Right forelimb (tissue), 1 donor: ENCODE measurements at regions not wholly inside any gene's neighbourhood (a gene's known extent, or its start where the extent isn't known, plus 50 kb on each side); places are given as distances from the start of the nearest gene placed in this dataset.
"Not testable (repeated sequence)": the region's sequence is repeated elsewhere in the genome, so short reads cannot be mapped to it uniquely, and the experiment has no call there.

ENCODE experiments used
- DNase-seq: peaks from one replicate; pipeline ENCODE4 v3.0.0-alpha.2; 2018

DNA sequence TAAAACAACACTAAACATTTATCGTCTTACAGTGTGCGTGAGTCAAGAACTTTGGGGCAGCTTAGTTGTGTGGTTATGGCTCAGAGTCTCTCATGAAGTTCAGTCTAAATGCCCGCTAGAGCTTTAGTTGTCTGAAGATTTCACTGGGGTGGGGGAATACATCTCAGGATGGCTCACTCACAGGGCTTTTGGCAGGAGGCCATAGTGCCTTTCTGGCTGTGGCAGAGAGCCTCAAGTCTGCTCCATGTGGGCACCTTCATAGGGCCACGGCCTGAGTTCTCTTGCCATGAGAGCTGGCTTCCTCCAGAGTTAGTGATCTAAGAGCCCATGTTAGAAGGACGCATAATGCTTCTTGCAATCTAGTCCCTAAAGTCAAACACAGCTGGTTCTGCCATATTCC, 258.8 kb upstream of the NUDT12 start:
- DNase-seq = no peak

DNA sequence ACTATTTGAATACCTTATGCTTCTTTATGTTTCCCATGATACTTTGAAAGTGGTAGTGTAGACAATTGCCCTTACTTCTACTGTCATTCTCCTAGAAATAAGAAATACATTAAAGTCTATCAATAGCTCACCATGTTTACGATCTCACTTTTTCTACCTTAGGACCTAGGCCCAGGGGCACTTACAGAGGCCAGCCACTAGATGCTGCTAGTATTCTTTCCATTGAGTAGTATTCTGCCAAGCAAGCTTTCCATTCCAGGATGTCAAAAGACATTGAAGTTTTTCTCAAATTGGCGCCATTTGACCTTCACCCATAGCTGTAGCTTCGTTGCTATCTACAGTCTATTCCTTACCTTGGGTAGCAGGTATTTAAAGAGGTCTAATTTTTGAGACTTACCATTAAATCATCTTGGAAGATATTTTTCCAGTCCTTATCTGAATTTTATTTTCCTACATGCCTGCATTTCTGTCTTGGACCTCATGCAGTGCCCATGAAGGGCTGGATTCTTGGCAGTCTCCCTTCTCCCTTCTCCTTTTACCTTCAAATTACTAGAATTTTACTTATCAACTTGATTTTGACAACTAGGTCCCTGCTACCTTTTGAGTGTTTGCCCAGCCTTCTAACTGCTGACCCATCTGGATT, 246.0 kb upstream of the NUDT12 start:
- DNase-seq = peak; percentile 45

DNA sequence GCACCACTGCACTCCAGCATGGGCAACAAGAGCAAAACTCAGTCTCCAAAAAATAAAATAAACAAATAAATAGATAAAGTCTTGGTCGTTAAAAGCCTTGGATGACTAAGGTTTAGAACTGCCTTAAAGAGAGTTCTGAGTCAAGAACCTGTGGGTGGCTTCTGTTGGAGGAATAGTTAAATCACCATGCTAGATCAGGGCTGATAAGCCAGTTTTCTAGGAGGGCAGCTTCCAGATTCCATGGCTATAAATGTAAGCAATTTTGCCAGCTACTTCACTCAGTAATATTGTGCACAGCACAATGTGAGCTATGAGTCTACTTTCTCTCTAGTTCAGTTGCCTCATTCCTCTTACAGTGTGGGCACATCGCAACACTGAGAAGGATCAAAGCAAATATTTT, 242.1 kb upstream of the NUDT12 start:
- DNase-seq = no peak

DNA sequence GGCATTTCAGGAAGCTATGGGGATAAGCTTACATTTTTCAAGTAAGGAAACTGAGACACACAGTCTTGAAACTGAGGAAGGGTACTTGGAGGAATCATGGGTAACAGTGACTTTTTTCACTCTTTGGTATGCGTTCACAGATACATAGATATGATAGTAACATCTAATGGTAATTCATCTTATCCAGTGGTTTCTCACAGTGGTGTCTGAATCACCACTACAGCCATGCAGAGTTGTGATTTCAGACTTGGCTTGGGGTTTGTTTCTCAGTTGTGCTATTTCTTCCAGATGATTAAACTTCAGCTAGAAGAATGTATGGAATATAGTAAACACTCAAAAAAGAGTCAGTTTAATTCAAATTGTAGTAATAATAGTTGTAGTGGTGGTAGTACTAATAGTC, 239.1 kb upstream of the NUDT12 start:
- no peak for DNase-seq

DNA sequence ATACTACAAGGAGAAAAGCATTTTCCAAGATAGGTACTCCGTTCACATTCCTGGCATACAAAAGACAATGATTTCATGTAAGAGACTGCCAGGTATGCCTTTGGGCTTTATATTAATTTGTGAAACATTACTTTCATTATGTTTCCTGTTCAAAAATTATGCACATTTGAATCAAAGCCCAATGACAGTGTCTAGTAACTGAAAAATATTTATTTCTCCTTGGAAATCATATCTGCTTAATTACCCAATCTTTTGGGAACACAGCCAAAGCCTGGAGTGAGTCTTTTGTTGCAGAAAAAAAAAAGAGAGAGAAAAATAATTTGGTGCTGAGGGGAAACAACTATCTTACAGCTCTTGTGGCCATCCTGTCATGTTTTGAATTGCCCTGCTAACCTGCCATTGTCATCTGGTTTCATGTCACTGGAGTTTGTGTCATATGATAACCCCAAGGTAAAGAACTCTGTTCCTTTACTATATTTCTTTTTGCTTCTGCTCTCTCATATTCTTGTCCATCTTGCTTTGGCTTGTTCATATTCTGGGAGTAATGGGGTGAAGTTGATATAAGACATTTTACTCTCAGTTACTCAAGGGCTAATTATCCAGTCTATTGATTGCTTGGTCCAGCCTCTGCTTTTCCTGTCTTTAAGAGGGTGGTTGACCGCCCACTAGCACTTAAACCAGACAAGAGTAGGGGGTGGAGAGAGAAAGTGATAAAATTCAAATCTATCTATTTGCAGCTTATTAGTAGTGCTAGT, 238.3 kb upstream of the NUDT12 start:
- DNase-seq = no peak

DNA sequence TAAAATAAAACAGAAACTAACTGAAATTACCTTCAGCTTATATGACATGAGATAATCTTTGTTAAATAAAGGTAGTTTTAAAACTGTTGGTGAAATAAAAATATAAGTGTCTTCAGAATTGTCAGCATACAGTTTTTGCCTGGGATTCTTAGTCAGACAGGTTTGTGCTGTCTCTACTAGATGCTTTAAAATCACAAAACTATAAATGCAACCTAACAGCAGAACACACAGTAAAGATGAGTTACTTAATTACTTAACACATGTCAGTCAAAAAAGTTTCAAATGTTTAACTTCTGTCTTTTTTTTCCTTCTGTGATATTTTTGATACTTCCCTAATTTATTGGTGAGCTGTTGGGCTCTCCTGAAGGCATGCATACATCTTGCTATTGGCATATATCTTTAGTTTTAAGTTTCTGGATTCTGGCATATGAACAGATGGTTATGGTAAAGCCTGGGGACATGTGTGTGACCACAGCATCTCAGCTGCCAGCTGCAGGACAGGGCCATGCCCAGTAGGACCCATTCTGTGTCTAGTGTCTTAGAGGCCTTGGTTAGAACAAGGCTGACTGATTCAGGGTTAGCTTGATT, 231.1 kb upstream of the NUDT12 start:
- no peak for DNase-seq

DNA sequence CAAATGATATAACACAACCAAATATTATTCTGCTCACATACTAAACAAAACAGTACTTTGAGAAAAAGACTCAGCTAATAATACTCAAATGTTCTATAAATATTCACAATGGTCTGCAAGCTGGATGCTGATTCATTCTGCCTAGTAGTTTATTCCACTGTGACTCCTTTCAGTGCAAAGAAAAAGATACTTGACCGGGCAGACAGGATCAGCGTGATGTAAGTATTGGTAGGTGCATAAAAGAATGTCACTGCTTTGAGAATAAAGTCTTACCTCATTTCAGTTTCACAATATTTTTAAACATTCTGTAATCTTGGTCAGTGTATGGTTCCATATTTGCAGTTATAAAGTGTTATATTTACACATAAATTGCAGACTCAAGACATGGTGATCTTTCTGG, 223.0 kb upstream of the NUDT12 start:
- no peak for DNase-seq

DNA sequence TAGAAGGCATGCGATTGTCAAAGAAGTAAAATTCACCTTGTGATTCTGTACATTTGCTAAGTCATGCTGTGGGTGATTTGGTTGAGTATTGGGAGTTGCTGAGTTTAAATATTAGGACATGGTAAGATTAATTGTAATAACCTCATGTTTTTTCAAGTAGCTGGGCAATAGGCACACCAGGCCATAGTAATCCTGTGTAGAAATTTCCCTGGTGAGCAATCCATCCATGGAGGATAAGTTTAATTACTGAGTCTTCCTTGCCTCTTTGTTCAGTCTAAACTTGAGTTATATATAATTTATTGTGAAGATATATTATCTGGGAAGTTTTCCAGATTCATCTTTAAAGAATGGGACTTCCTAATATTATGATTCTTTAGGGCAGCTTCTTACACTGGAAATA, 221.1 kb upstream of the NUDT12 start:
- DNase-seq = no peak

DNA sequence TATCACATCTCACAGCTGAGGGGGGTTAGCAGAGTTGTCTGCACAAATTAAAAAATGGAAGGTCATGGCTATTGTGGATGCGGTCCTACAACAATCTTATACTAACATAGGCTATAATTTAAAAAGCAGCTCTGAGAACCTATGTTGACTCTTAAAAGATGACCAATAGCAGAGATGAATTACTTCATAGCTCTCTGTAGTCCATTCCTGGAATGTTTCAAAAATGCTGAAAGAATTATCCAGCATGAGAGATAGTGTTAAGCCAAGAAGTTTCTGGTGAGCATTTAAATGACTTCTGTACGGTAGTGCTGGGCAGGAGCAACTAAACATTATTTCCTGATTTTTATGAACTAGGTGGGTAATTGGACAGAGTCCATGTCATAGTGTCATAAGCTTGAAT, 218.2 kb upstream of the NUDT12 start:
- DNase-seq = no peak

DNA sequence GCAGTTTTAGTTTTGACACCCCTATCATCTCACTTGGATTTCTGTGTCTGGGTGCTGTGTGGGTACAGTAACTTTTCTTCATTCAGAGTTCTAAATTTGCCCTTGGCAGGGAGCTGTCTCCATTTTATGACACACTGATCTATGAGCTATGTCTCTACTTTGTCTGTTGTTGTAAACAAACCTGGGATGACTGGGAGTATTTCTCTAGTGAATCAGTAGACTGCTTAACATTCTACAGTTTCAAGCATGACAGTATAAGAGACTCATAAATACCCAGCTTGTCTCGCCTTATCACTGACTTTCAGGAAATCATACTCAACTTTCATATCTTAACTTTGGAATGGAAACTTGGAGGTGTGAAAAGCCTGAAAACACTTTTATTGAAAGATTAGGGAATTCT, 212.1 kb upstream of the NUDT12 start:
- no peak for DNase-seq

DNA sequence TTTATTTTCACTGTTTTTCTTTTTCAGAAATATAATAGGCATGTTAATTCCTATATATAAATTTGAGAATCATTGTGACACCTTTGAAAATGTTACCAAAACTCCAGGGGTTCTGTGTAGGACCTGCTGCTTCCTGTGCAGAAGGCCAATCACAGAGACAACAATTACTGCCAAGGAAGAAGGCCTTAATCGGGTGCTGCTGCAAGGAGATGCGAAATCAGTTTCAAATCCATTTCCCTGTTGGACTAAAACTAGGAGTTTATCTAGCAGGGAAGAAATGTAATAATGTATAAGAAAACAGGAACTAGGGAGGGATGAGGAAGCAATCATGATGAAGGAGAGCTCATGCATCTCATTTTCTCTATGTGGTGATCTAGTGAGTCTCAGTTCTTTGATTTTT, 209.7 kb upstream of the NUDT12 start:
- no peak for DNase-seq

DNA sequence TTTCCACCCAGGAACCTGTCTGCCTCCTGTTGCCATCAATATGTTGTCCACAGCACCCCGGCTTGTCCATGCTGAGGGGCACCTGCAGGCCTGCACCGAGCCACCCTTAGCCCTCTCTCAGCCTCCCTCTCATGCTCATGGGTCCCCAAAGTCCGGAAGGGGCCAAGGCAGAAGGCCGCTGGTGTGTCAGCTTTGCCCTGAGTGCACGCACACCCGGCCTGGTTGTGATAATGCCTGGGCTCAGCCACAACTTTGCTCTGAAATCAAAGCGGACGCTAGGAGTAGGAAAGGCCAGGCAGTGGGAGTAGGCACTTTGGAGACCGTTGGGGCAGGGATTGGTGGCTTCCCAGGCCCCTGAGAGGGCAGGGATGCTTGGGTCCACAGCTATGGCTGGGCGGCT, 201.8 kb upstream of the NUDT12 start:
- no peak for DNase-seq

DNA sequence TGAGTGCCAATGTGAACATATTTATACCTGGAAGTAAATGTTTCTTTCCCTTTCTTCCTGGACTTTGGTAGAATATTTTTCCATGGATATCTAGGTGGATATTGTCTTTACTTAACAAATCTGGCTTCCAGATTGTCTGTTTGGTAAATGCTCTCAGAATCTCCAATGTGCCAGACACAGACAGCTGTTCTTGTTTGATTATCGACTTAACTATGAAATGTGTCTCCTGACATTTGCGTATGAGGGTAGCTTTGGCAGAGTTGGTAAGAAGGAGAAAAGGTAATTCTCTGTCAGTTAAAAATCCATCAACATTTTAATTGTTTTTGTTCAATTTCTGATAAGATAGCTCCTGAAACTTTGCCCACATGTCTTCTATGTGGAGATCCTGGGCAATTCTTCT, 196.4 kb upstream of the NUDT12 start:
- no peak for DNase-seq

DNA sequence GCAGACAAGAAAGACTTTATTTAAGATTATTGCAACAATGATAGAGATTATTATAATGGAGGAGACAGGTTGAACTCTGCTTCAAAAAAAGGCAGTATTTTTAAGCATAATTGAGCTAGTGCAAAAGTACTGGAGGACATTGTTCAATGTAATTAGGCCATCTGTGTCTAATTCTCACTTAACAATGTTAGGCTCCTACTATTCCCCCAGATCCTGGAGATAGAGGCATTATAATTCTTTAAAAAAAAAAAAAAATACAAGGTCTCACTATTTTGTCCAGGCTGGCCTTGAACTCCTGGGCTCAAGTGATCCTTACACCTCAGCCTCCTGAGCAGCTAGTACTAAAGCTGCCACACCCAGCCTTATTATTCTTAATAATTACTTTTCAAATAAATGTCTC, 193.4 kb upstream of the NUDT12 start:
- DNase-seq = no peak

DNA sequence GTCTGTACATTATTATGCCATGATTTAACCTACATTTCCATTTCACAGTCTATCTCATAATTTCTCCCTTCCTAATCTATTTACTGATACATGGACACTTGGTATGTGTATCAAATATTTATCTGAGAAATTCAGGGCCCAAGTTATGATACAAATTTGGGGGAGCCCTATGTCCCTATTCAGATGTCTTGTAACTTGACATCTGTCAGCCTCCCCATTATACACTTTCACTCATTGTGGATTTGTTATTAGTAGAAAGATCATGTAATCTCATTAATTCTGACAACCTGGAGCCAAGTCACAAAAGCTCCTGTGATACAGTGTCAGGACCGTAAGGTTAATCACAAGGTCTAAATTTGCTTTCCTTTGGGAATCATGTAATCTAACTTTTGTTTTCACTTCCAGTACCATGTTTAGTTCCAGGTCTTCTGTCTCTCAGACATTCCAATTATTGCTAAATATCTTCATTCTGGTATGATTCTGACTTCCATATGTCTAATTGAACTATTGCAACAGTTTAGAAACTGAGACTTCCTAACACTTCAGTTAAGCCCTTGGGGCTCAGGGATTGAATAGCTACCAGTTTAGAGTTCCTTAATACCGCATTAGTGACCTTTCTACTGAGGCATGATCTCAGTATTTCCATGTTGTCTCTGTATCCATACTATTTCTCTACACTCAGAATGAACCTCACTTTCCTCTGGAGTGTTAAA, 182.9 kb upstream of the NUDT12 start:
- no peak for DNase-seq

DNA sequence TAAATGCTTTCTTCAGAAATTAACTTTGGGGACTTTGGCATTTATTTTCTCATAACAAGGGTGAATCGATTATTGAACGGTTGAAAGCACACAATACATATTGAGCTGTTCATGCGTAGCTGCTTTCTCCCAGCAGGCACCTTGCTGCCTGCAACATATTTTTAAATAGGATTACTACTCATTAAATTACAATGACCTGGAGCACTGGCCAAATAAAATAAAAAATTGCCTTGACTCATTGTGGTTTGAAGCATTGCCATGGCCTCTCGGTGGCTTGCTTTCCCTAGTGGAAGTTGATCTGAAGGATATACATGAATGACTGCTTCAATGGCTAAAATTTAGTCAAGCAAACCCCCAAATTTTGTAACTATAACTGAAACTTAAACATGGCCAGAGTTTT, 181.6 kb upstream of the NUDT12 start:
- no peak for DNase-seq

DNA sequence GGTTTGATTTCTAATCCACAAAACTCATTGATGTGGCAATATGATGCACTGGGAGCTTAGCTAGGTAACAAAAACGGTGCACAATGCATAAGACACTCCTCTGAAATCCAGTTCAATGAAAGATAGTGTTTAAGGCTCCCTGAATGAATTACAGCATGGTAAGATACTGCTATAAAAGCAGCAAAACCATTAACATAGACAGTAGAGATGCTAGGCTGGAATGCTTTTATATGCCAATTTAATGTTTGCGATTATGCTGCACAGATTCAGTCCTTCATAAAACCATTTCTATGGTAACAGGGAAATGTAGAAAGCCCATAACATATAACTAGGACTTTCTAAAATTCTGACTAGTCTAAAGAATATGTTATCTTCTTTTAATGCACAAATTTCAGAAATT, 180.8 kb upstream of the NUDT12 start:
- DNase-seq = no peak

DNA sequence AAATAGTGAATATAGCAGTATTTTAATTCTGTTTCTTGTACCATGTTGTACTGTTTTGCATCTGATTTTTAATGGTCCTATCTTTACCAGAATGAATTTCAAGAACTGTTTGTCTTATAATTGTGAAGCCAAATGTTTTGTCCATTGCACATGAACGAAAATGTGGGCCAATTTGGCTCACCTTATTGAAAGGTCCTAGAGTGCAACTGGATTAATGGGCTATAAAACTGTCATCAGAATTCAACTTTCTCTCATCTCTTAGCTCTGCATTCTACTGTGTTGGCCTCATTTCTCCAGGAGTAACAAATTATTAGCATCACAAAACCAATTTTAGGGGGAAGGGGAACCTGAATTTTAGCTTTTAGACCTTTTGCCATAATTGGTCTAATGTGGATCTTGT, 179.4 kb upstream of the NUDT12 start:
- no peak for DNase-seq

DNA sequence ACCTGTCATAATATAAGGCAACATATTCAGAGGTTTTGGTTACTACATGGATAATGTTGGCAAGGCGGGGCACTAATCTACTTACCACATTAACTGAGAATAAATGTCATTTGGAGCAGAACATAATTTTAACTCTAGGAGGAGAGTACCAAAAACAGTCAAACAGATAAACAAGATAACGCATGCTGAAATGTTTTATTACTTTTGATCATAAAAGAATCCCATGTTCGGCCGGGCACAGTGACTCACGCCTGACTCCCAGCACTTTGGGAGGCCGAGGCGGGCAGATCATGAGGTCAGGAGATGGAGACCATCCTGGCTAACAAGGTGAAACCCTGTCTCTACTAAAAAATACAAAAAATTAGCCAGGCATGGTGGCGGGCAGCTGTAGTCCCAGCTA, 173.8 kb upstream of the NUDT12 start:
- not testable (repeated sequence) for DNase-seq

DNA sequence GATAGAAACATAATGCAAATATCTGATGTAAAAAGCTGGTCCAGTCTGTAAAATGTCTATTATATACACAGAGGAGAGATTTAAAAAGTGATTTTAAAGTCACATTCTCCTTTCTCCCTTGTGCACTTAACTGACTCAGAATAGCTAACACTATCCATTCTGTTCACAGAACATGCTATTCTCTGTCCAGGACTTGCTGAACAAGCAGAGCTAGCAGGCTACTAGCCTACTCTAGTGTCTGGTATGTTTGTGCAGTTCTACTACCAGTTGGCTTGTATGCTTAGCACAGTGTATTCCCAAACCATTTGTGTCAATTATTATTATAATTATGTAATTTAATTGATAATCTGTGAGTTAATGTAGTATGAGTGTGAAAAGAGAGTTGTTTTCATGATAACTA, 161.7 kb upstream of the NUDT12 start:
- DNase-seq = no peak

DNA sequence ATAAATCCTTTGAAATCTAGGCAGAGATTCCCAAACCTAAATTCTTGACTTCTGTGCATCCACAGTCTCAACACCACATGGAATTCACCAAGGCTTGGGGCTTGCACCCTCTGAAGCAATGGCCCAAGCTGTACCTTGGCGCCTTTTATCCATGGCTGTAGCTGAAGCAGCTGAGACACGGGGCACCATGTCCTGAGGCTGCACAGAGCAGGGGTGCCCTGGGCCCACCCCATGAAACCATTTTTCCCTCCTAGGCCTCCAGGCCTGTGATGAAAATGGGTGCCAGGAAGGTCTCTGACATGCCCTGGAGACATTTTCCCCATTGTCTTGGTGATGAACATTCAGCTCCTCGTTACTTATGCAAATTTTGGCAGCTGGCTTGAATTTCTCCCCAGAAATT, 158.6 kb upstream of the NUDT12 start:
- no peak for DNase-seq

DNA sequence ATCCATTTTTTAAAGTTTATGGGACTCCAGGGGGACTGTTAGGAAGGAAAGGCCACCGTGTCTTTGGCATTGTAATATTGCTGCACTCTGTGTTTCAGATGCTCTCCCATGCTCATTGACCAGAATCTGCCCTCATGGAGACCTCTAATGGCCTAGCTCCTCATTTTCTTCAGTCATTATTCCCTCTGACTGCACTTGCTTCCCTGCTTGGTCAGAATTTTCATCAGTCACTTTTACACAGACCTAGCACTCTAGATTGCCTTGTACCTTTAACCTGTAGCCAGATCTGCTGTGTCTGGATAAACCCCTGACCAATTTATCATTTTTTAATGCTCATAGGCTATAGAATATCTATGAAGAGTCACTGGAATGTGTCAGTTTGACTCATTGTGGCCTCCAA, 155.5 kb upstream of the NUDT12 start:
- DNase-seq = no peak

DNA sequence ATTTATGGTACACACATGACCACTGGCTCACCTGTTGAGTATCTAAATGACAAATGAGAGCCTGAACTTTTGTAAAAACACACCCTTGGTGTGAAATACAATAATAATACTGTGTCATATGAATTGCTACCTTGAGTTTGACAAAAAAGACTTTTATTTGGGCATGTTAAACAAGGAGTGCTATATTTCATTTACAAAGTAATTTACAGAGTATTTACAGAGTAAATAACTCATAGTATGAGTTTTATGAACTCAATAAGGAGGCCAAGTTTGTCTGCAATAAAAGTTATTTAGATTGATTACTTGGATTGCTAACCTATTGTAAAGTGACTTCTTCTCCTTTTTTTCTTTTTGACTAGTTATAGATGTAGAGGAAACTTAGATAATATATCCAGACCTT, 146.0 kb upstream of the NUDT12 start:
- DNase-seq = no peak
